GM12891 (cell line): ENCODE measurements at regions not wholly inside any gene's neighbourhood (a gene's known extent, or its start where the extent isn't known, plus 50 kb on each side); places are given as distances from the start of the nearest gene placed in this dataset.

ENCODE experiments used
- PAX5 ChIP-seq: IDR thresholded peaks from 2 replicates; pipeline ENCODE4 v1.6.1; 2011; ENCODE audit warnings: low read length, moderate library complexity, mild to moderate bottlenecking; ENCODE audit not compliant: insufficient read depth, severe bottlenecking
- POLR2A ChIP-seq: IDR thresholded peaks from 2 replicates; pipeline ENCODE4 v1.6.1; 2011; ENCODE audit warnings: low read depth, low read length, control low read depth
- POLR2AphosphoS5 ChIP-seq: IDR thresholded peaks from 2 replicates; pipeline ENCODE4 v1.6.1; 2011; ENCODE audit warnings: low read depth, low read length, control low read depth
- POU2F2 ChIP-seq: IDR thresholded peaks from 2 replicates; pipeline ENCODE4 v1.6.1; 2011; ENCODE audit warnings: low read depth, mild to moderate bottlenecking, control low read depth, low read length, moderate library complexity
- SPI1 ChIP-seq: IDR thresholded peaks from 2 replicates; pipeline ENCODE4 v1.6.1; 2011; ENCODE audit warnings: low read depth, low read length, control low read depth
- TAF1 ChIP-seq: IDR thresholded peaks from 2 replicates; pipeline ENCODE4 v1.6.1; 2011; ENCODE audit warnings: low read depth, low read length, control low read depth

DNA sequence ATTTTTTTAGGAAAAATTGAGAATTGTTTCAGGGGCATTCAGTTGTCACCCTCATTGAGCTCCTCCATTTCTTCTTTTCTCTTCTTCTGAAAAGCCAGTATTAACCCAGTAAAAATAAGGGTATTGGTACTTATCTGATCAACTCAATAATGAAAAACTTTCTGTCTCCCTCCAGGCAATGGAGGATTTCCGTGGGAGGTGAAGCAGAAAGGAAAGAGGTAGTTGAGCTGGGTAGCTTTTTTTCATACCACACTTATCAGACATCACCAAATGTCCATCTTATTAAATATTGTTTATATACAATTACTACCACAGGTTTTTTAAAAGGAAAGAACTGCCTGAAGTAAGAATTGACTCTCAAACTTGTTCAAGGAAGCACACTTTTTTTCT lies 731.1 kb upstream of the ZNF608 start:
- no peak for TF ChIP-seq POLR2A
- no peak for TF ChIP-seq TAF1
- TF ChIP-seq SPI1 = no peak
- no peak for TF ChIP-seq POLR2AphosphoS5
- TF ChIP-seq PAX5 = no peak
- no peak for TF ChIP-seq POU2F2
